ENCODE measurements at regions not wholly inside any gene's neighbourhood (a gene's known extent, or its start where the extent isn't known, plus 50 kb on each side); places are given as distances from the start of the nearest gene placed in this dataset.

DNA sequence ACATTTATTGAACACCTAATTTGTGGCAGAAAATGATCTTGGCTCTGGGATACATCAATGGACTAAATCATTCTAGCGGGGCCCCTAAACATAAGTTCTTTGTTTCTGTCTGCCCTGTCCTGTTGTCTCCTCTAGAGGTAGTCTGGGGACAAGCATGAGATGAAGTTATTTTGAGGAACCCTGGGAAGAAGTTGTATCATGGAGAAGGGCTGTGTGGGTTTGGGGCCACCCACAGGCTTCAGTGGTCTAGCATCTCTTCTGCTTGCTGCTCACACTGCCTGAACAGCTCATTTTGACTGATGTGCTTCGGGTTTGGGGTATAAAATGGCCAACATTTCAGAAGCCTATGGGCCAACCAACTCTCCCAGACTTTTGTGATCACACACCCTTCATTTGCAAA is 50.3 kb upstream of the OSBPL11 start:
- H3K4me1 ChIP-seq (ENCODE audit: control insufficient read depth, insufficient read depth, low read length): no peaks in the 10 kb centered on the region
- TF ChIP-seq ZNF626 (tag by site-specific recombination; IDR thresholded peaks at IDR 0.05) (no peak), ZNF629 (tag by site-specific recombination; IDR thresholded peaks at IDR 0.05) (no peak)
- H3K27ac ChIP-seq (ENCODE audit: extremely low read depth, low read depth, low read length): no peak overlapping the region
- no peaks in the 10 kb centered on the region for H3K9me3 ChIP-seq (ENCODE audit: control insufficient read depth, insufficient read depth, low read depth, low read length)
- H3K36me3 ChIP-seq (ENCODE audit: control insufficient read depth in 2 of 2, insufficient read depth in 1 of 2, low read length in 2 of 2): no peaks in the 10 kb centered on the region
- POLR2A ChIA-PET: no interaction called here
- H3K4me3 ChIP-seq (ENCODE audit: low read depth, low read length): no peak overlapping the region
- CTCF ChIA-PET: interaction anchor here (0.7 kb wide), 1 partner anchor 58 kb away, joined by 7 read pairs; no protein-coding TSS in a partner anchor

DNA sequence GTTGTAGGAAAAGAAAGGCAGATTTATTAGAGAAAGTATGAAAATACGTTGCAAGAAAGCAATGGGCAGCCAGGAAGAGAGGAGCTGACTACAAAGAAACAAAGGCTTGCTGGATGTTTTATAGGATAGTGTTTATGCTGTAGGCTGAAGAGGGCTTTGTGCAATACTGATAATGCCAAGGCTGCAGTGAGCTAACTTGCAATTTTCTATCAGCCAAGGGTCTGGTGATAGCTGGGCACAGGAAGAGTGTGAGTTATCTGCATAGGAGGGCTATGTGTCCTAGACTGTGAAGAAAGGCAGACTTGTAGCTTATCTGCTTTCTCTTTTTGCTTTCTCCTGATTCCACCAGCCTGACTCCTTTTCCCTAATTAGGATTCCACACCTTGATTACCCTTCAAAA is 51.3 kb upstream of the OSBPL11 start:
- POLR2A ChIA-PET: no interaction called here
- Histone ChIP-seq H3K36me3 (ENCODE audit: control insufficient read depth in 2 of 2, insufficient read depth in 1 of 2, low read length in 2 of 2) (no peaks in the 10 kb centered on the region), H3K27ac (ENCODE audit: extremely low read depth, low read depth, low read length) (no peak overlapping the region), H3K4me3 (ENCODE audit: low read depth, low read length) (no peak overlapping the region), H3K4me1 (ENCODE audit: control insufficient read depth, insufficient read depth, low read length) (no peaks in the 10 kb centered on the region), H3K9me3 (ENCODE audit: control insufficient read depth, insufficient read depth, low read depth, low read length) (no peaks in the 10 kb centered on the region)
- TF ChIP-seq ZNF677 (tag by site-specific recombination; IDR thresholded peaks at IDR 0.05) (no peak), SETDB1 (IDR thresholded peaks at IDR 0.05; ENCODE audit: insufficient read length, low read length) (peak; percentile 26), ZNF112 (tag by site-specific recombination; IDR thresholded peaks at IDR 0.05) (no peak), TCF7L2 (IDR thresholded peaks at IDR 0.05; ENCODE audit: borderline replicate concordance, low read depth, low read length) (no peak)
- TF ChIP-seq, protein P1, sequence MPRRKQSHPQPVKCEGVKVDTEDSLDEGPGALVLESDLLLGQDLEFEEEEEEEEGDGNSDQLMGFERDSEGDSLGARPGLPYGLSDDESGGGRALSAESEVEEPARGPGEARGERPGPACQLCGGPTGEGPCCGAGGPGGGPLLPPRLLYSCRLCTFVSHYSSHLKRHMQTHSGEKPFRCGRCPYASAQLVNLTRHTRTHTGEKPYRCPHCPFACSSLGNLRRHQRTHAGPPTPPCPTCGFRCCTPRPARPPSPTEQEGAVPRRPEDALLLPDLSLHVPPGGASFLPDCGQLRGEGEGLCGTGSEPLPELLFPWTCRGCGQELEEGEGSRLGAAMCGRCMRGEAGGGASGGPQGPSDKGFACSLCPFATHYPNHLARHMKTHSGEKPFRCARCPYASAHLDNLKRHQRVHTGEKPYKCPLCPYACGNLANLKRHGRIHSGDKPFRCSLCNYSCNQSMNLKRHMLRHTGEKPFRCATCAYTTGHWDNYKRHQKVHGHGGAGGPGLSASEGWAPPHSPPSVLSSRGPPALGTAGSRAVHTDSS (tag by site-specific recombination; IDR thresholded peaks at IDR 0.05): no peak
- CTCF ChIA-PET: no interaction called here

DNA sequence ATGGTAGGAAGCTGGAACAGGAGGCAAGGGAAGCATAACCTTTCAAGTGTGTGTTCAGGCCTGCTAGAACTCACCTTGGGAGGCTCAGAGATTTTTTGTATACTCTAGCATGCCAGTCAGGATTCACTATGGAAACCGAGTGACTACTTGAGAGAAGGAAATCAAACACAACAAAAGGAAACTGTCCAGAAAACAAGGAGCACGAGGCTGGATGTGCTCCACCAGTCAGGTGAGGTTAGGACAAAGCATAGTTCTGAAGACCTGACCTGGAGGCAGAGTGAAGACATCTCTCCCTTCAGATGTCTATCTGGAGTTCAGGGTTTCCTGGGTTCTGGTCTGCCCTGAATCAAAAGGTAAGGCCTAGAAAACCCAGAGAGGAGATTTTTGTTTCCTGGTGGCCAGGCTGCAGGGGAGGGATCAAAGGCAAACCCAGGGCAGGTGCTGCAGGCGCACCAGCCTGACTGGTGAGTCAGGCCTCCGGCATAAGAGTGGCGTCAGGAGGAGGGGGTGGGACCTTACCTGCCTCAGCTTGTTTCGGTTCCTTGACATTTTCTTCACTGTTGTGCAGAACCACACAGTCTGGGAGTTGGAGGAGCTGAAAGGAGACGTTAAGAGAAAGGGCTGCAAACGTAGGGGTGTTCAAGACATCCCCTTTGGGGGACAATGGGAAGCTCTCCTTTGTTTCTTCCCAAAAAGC is 52.2 kb upstream of the OSBPL11 start:
- CTCF ChIA-PET: no interaction called here
- Histone ChIP-seq H3K4me3 (ENCODE audit: low read depth, low read length) (no peak overlapping the region), H3K36me3 (ENCODE audit: control insufficient read depth in 2 of 2, insufficient read depth in 1 of 2, low read length in 2 of 2) (no peaks in the 10 kb centered on the region), H3K9me3 (ENCODE audit: control insufficient read depth, insufficient read depth, low read depth, low read length) (no peaks in the 10 kb centered on the region), H3K27ac (ENCODE audit: extremely low read depth, low read depth, low read length) (no peak overlapping the region), H3K4me1 (ENCODE audit: control insufficient read depth, insufficient read depth, low read length) (no peaks in the 10 kb centered on the region)
- TF ChIP-seq ZNF747 (tag by site-specific recombination; IDR thresholded peaks at IDR 0.05) (no peak), ZNF175 (tag by site-specific recombination; IDR thresholded peaks at IDR 0.05) (no peak), ZNF510 (tag by site-specific recombination; IDR thresholded peaks at IDR 0.05; ENCODE audit: insufficient replicate concordance) (no peak), ZNF670 (tag by site-specific recombination; IDR thresholded peaks at IDR 0.05; ENCODE audit: low read depth) (no peak)
- TF ChIP-seq, protein P2, sequence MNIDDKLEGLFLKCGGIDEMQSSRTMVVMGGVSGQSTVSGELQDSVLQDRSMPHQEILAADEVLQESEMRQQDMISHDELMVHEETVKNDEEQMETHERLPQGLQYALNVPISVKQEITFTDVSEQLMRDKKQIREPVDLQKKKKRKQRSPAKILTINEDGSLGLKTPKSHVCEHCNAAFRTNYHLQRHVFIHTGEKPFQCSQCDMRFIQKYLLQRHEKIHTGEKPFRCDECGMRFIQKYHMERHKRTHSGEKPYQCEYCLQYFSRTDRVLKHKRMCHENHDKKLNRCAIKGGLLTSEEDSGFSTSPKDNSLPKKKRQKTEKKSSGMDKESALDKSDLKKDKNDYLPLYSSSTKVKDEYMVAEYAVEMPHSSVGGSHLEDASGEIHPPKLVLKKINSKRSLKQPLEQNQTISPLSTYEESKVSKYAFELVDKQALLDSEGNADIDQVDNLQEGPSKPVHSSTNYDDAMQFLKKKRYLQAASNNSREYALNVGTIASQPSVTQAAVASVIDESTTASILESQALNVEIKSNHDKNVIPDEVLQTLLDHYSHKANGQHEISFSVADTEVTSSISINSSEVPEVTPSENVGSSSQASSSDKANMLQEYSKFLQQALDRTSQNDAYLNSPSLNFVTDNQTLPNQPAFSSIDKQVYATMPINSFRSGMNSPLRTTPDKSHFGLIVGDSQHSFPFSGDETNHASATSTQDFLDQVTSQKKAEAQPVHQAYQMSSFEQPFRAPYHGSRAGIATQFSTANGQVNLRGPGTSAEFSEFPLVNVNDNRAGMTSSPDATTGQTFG (tag by site-specific recombination; IDR thresholded peaks at IDR 0.05; ENCODE audit: borderline replicate concordance): no peak
- POLR2A ChIA-PET: no interaction called here

DNA sequence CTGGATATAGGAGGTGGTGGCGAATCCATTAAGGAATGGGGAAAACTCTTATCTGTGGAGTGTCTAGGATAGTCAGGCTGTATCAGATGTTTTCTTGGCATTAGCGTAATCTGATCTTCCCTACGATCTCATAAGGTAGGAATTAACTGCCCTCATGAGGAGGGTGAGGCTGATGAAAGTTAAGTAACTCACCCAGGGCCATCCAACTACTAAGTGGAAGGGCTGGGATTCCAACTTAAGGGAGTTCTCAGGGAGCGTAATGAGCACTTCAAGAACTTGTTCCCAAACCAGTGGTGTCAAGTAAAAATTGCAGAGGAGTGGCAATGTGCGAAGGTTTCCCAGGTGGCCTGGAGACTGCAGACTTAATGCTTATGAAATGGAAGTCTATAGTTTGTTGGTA is 55.9 kb upstream of the OSBPL11 start:
- Histone ChIP-seq H3K9me3 (ENCODE audit: control insufficient read depth, insufficient read depth, low read depth, low read length) (no peaks in the 10 kb centered on the region), H3K36me3 (ENCODE audit: control insufficient read depth in 2 of 2, insufficient read depth in 1 of 2, low read length in 2 of 2) (no peaks in the 10 kb centered on the region), H3K4me3 (ENCODE audit: low read depth, low read length) (no peak overlapping the region), H3K4me1 (ENCODE audit: control insufficient read depth, insufficient read depth, low read length) (no peaks in the 10 kb centered on the region), H3K27ac (ENCODE audit: extremely low read depth, low read depth, low read length) (no peak overlapping the region)
- POLR2A ChIA-PET: no interaction called here
- CTCF ChIA-PET: interaction anchor here (0.5 to 0.8 kb wide), 2 partner anchors 9 to 26 kb away, joined by 3 to 5 read pairs; no protein-coding TSS in a partner anchor
- no peak for TF ChIP-seq ZNF555 (tag by site-specific recombination; conservative IDR thresholded peaks at IDR 0.05)
- no peak for TF ChIP-seq ZNF169 (tag by site-specific recombination; IDR thresholded peaks at IDR 0.05)
- 0 out of 2 replicates have a peak, but pooled peaks have one; percentile 12 for TF ChIP-seq SP7 (tag by site-specific recombination; IDR thresholded peaks at IDR 0.05)
- no peak for TF ChIP-seq ZEB2 (tag by site-specific recombination; IDR thresholded peaks at IDR 0.05)
- TF ChIP-seq, protein P3, sequence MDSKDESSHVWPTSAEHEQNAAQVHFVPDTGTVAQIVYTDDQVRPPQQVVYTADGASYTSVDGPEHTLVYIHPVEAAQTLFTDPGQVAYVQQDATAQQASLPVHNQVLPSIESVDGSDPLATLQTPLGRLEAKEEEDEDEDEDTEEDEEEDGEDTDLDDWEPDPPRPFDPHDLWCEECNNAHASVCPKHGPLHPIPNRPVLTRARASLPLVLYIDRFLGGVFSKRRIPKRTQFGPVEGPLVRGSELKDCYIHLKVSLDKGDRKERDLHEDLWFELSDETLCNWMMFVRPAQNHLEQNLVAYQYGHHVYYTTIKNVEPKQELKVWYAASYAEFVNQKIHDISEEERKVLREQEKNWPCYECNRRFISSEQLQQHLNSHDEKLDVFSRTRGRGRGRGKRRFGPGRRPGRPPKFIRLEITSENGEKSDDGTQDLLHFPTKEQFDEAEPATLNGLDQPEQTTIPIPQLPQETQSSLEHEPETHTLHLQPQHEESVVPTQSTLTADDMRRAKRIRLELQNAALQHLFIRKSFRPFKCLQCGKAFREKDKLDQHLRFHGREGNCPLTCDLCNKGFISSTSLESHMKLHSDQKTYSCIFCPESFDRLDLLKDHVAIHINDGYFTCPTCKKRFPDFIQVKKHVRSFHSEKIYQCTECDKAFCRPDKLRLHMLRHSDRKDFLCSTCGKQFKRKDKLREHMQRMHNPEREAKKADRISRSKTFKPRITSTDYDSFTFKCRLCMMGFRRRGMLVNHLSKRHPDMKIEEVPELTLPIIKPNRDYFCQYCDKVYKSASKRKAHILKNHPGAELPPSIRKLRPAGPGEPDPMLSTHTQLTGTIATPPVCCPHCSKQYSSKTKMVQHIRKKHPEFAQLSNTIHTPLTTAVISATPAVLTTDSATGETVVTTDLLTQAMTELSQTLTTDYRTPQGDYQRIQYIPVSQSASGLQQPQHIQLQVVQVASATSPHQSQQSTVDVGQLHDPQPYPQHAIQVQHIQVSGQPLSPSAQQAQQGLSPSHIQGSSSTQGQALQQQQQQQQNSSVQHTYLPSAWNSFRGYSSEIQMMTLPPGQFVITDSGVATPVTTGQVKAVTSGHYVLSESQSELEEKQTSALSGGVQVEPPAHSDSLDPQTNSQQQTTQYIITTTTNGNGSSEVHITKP (tag by site-specific recombination; IDR thresholded peaks at IDR 0.05): peak; percentile 40

All from HEK293 (cell line).